ENCODE measurements at regions not wholly inside any gene's neighbourhood (a gene's known extent, or its start where the extent isn't known, plus 50 kb on each side); places are given as distances from the start of the nearest gene placed in this dataset.
"Not testable (repeated sequence)": the region's sequence is repeated elsewhere in the genome, so short reads cannot be mapped to it uniquely, and the experiment has no call there.

DNA sequence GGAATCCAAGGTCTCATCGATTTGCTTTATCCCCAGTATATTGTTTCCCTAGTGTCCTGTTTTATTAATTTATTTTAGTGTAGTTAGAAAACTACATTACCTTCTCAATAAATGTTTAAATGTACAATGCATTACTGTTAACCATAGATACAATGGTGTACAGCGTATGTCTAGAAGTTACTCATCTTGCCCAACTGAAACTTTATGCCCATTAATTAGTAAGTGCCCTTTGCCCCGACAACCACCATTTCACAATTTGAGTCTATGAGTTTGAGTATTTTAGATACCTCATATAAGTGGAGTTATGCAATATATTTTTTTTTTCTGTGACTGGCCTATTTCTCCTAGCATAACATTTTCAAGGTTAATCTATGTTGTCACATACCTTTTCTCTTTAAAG lies 1343.0 kb upstream of the SLC39A10 start:
- H3K4me1 ChIP-seq: no peaks in the 10 kb centered on the region
- no peak overlapping the region for H3K4me3 ChIP-seq
- H3K27me3 ChIP-seq: no peaks in the 10 kb centered on the region
- no peaks in the 10 kb centered on the region for H3K9me3 ChIP-seq
- intact Hi-C loops (cut with DNase I; ENCODE audit: low total_unique reads): no loop called here
- no peak overlapping the region for H3K27ac ChIP-seq
- no peak for DNase-seq
- no peaks in the 10 kb centered on the region for H3K36me3 ChIP-seq
- TF ChIP-seq, protein P1, sequence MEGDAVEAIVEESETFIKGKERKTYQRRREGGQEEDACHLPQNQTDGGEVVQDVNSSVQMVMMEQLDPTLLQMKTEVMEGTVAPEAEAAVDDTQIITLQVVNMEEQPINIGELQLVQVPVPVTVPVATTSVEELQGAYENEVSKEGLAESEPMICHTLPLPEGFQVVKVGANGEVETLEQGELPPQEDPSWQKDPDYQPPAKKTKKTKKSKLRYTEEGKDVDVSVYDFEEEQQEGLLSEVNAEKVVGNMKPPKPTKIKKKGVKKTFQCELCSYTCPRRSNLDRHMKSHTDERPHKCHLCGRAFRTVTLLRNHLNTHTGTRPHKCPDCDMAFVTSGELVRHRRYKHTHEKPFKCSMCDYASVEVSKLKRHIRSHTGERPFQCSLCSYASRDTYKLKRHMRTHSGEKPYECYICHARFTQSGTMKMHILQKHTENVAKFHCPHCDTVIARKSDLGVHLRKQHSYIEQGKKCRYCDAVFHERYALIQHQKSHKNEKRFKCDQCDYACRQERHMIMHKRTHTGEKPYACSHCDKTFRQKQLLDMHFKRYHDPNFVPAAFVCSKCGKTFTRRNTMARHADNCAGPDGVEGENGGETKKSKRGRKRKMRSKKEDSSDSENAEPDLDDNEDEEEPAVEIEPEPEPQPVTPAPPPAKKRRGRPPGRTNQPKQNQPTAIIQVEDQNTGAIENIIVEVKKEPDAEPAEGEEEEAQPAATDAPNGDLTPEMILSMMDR (IDR thresholded peaks at IDR 0.05): no peak

DNA sequence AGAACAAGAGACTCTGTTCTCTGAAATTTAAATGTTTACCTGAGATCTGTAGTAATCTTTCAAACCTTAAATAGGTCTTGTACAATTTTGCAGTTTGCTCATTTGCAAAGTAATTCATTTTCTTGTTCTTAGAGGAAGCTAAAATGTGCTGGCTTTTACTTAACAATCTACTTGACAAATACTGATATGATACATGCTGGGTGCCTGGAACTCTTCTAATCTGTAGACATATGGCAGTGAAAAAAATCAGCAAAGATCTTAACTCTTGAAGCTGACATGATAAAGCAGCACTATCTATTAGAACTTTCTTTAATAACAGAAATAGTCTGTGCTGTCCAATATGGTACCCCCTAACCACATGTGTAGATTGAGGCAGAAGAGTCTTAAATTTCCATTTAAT lies 1352.8 kb upstream of the SLC39A10 start:
- intact Hi-C loops (cut with DNase I; ENCODE audit: low total_unique reads): no loop called here
- no peak for DNase-seq
- no peak overlapping the region for H3K27ac ChIP-seq
- no peaks in the 10 kb centered on the region for H3K9me3 ChIP-seq
- TF ChIP-seq, protein P1 (IDR thresholded peaks at IDR 0.05): no peak
- no peaks in the 10 kb centered on the region for H3K36me3 ChIP-seq
- H3K4me1 ChIP-seq: no peaks in the 10 kb centered on the region
- H3K4me3 ChIP-seq: no peak overlapping the region
- no peaks in the 10 kb centered on the region for H3K27me3 ChIP-seq

DNA sequence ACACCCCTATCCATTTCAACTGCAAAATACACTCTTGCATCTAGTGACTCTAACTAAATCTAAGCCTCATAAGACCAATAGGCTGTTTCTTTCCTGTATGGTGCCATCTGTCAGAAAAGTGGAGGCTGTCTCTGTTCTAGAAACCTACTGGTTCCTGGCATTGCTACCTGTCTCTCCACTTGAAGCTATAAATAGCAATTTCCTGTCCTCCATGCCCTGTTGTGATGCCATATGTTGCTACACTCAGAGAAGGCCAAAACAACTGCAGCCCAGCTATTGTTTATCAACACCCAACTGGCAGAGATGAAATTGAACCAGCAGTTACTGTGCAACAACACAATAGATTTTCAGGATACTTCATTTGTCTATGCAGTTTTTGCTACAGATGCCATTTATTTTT lies 1355.1 kb upstream of the SLC39A10 start:
- no peak for DNase-seq
- Histone ChIP-seq H3K4me3 (no peak overlapping the region), H3K36me3 (no peaks in the 10 kb centered on the region), H3K27me3 (no peaks in the 10 kb centered on the region), H3K9me3 (no peaks in the 10 kb centered on the region), H3K27ac (no peak overlapping the region), H3K4me1 (no peaks in the 10 kb centered on the region)
- TF ChIP-seq, protein P1 (IDR thresholded peaks at IDR 0.05): no peak
- intact Hi-C loops (cut with DNase I; ENCODE audit: low total_unique reads): no loop called here

GRCh38 chr2:194294156-194294555 lies 1362.9 kb upstream of the SLC39A10 start:
- H3K36me3 ChIP-seq: no peaks in the 10 kb centered on the region
- no peak for DNase-seq
- H3K4me3 ChIP-seq: no peak overlapping the region
- H3K27ac ChIP-seq: no peak overlapping the region
- no peaks in the 10 kb centered on the region for H3K4me1 ChIP-seq
- no peaks in the 10 kb centered on the region for H3K9me3 ChIP-seq
- H3K27me3 ChIP-seq: no peaks in the 10 kb centered on the region
- intact Hi-C loops (cut with DNase I; ENCODE audit: low total_unique reads): no loop called here
- TF ChIP-seq, protein P1 (IDR thresholded peaks at IDR 0.05): no peak

- no peak for DNase-seq
- H3K27ac ChIP-seq: no peak overlapping the region
- H3K4me1 ChIP-seq: no peaks in the 10 kb centered on the region
- no peaks in the 10 kb centered on the region for H3K36me3 ChIP-seq
- no peaks in the 10 kb centered on the region for H3K27me3 ChIP-seq
- H3K9me3 ChIP-seq: no peaks in the 10 kb centered on the region
- H3K4me3 ChIP-seq: no peak overlapping the region
- intact Hi-C loops (cut with DNase I; ENCODE audit: low total_unique reads): no loop called here
- TF ChIP-seq, protein P1 (IDR thresholded peaks at IDR 0.05): no peak
Observed at GRCh38 chr2:194291104-194291503, 1365.9 kb upstream of the SLC39A10 start.

- H3K36me3 ChIP-seq: no peaks in the 10 kb centered on the region
- intact Hi-C loops (cut with DNase I; ENCODE audit: low total_unique reads): no loop called here
Observed at GRCh38 chr2:194289712-194290346, 1367.2 kb upstream of the SLC39A10 start.

DNA sequence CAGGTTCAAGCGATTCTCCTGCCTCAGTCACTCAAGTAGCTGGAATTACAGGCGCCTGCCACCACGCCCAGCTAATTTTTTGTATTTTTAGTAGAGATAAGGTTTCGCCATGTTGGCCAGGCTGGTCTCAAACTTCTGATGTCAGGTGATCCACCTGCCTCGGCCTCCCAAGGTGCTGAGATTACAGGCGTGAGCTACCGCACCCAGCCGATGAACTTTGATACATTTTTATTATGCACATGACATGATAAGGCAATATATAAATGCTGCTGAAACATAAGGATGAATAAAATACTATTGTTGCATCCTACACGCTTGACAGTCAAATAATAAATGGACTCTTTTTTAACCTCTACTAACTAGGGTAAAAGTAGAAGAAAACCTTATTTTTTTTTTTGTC lies 1380.4 kb upstream of the SLC39A10 start:
- H3K36me3 ChIP-seq; H3K27ac ChIP-seq; intact Hi-C loops (cut with DNase I; ENCODE audit: low total_unique reads); H3K9me3 ChIP-seq; H3K4me1 ChIP-seq; H3K27me3 ChIP-seq; DNase-seq; H3K4me3 ChIP-seq: not testable (repeated sequence)

More at GRCh38 chr2:194289712-194290346, 1367.2 kb upstream of the SLC39A10 start:
- no peaks in the 10 kb centered on the region for H3K27me3 ChIP-seq
- H3K9me3 ChIP-seq: no peaks in the 10 kb centered on the region
- H3K27ac ChIP-seq: no peak overlapping the region
- H3K4me3 ChIP-seq: no peak overlapping the region
- H3K4me1 ChIP-seq: no peaks in the 10 kb centered on the region
- TF ChIP-seq, protein P1 (IDR thresholded peaks at IDR 0.05): no peak
- DNase-seq: no peak

Data from tibial artery (tissue), 4 donors.